A549 (cell line): ENCODE measurements at regions not wholly inside any gene's neighbourhood (a gene's known extent, or its start where the extent isn't known, plus 50 kb on each side); places are given as distances from the start of the nearest gene placed in this dataset.

Experiments used
- CEBPB ChIP-seq, 2 experiments: fragments of >200 bp in 1 of 2; sonication (Bioruptor Twin) in 1 of 2; formaldehyde crosslinking in 1 of 2; IDR thresholded peaks; 2 replicates each; pipeline ENCODE4 v1.6.1; 2012 to 2016
- CTCF ChIP-seq: fragments of >200 bp; sonication (Bioruptor Twin); formaldehyde crosslinking; IDR thresholded peaks from 3 replicates; pipeline ENCODE4 v1.5.1; 2016
- MAFK ChIP-seq: fragments of 450-650 bp; IDR thresholded peaks from 2 replicates; pipeline ENCODE4 v1.6.1; 2014; ENCODE audit not compliant: partially characterized antibody
- MAX ChIP-seq: IDR thresholded peaks from 2 replicates; pipeline ENCODE4 v1.6.1; 2012
- MAZ ChIP-seq: fragments of 150-350 bp; IDR thresholded peaks from 2 replicates; pipeline ENCODE4 v1.6.1; 2014; ENCODE audit warnings: antibody characterized with exemption, low read depth, low read length, borderline replicate concordance
- PBX3 ChIP-seq: IDR thresholded peaks from 2 replicates; pipeline ENCODE4 v1.6.1; 2012
- POLR2A ChIP-seq: IDR thresholded peaks from 2 replicates; pipeline ENCODE4 v1.6.1; 2012; ENCODE audit warnings: mild to moderate bottlenecking, low read length
- RAD21 ChIP-seq, 2 experiments: fragments of >200 bp in 1 of 2; sonication (Bioruptor Twin) in 1 of 2; formaldehyde crosslinking in 1 of 2; IDR thresholded peaks in 1 of 2; conservative IDR thresholded peaks in 1 of 2; 2 replicates in 1 of 2; 3 replicates in 1 of 2; pipeline ENCODE4 v1.6.1; 2012 to 2018; ENCODE audit warnings: inconsistent platforms in 1 of 2
- SREBF2 ChIP-seq: fragments of 450-650 bp; IDR thresholded peaks from 2 replicates; pipeline ENCODE4 v1.6.1; 2014; ENCODE audit warnings: mild to moderate bottlenecking, moderate library complexity
- TP53 ChIP-seq: fragments of 250-450 bp; sonication (Bioruptor Pico); IDR thresholded peaks from 2 replicates; pipeline ENCODE4 v1.5.0; 2021; ENCODE audit warnings: mild to moderate bottlenecking, moderate library complexity
- USF2 ChIP-seq: fragments of 450-650 bp; IDR thresholded peaks from 2 replicates; pipeline ENCODE4 v1.6.1; 2014; ENCODE audit warnings: antibody characterized with exemption

- TF ChIP-seq CEBPB (IDR thresholded peaks at IDR 0.05) (no peak), MAFK (no peak), SREBF2 (no peak), MAX (no peak), CTCF (no peak), MAZ (no peak), POLR2A (no peak), TP53 (CRISPR knock-in tag) (no peak), USF2 (no peak), RAD21 (conservative IDR thresholded peaks at IDR 0.05 in 1 of 2, IDR thresholded peaks at IDR 0.05 in 1 of 2) (no peak), PBX3 (no peak)
Observed at GRCh38 chr2:2850859-2851258, 519.8 kb upstream of the MYT1L start.
